A172 (cell line): ENCODE measurements at regions not wholly inside any gene's neighbourhood (a gene's known extent, or its start where the extent isn't known, plus 50 kb on each side); places are given as distances from the start of the nearest gene placed in this dataset.

Experiments used
- DNase-seq: peaks from one replicate; pipeline ENCODE4 v3.0.0-alpha.2; 2015; ENCODE audit warnings: low spot score

DNA sequence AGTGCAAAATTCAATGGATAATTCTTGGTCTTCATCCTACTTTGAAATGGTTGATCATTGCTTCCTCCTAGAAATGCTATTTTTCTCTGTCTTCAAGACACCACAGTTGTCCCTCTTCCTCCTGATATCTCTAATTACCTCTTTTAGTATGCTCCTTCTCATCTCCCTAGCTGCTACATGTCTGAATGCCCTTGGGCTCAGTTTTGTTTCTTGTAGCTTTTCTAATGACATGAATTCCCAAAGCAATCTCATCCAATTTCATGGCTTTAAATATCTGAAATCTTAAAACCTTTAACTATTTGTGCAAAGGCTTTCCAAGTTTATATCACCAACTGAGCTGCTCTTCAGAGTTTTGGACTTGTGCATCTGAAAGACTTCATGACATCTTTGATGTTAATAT is 120.2 kb upstream of the RGS17 start:
- no peak for DNase-seq

DNA sequence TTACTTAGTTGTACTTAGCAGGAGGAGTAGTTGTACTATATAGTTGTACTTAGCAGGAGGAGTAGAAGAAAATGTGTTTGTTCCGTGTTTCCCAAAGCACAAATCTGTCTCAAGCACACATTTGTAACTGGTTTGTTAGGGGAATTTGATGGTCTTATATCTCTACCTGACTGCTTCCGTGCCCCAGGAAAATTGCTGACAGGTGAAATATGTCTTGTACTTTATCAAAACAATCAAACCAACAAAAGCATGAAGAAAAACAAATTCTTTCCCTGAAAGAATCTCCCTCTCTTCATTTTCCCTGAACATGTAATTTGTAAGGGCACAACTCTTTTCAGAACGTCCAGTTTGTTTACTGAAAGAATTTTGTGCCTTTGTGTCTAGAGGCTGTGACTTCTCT is 106.6 kb upstream of the RGS17 start:
- no peak for DNase-seq

DNA sequence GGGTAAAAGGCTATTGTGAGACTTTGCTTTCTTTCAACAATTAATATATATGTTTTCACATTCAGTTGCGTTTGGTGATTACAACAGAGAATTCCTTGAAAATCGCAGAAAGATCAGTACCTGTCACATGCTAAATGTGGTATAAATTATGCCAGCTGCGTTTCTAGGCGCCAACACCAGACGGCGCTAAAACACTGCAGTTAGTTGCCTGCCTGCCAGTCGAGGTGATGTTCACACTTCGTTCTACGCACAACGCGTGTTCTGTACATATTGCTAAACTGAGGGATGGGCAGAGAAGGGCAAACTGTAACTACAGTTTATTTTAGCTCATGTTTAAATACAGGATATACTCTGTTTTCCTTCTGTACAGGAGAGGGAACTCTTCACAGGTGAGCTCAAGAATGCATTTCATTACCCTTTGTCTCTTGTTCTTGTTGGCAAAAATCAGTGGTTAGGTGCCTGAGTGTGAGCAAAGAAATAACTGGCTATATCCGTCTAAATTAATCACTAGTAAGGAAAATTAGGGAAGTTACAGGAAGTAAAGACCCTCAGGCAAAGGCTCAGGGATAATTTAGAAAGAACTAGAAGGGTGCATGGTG is 100.1 kb upstream of the RGS17 start:
- DNase-seq: peak; percentile 4

DNA sequence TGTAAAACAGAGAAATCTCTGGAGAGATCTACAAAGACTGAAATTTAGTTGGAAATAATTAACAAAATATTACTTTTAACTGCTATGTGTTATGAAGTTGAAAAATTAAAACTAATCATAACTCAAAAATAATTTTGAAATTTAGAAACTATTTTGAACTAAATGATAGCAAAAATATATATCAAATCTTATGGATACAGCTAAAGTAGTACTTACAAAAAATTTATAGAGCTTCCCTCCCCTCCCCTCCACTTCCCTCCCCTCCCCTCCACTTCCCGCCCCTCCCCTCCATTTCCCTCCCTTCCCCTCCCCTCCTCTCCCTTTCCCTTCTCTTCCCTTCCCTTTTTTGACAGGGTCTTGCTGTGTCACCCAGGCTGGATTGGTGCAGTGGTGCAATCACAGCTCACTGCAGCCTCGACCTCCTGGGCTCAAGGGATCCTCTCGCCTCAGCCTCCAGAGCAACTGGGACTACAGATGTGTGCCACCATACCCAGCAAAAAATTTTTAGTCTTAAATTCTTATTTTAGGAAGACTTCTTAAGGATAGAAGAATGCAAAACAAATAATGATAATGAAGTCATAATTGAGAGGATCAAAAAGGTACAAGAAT is 87.2 kb upstream of the RGS17 start:
- DNase-seq: no peak

DNA sequence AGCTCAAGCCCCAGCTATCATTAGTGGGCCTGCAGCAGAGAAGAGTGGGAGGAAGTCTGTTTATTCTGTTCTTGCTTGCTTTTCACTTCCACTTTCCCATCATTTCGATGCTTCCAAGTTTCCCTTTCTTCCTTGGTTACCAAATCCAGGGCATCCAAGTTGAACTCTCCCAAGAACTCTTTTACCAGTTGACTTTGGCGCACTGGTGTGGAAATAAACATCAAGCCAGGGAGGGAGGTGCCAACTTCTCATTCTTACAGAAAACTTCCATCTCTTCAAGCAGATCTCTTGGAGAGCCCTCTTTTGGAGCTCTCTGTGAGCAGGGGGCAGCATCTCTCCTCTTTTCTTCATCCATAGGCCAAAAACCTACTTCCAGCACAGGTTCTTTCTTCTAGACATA is 85.7 kb upstream of the RGS17 start:
- no peak for DNase-seq

DNA sequence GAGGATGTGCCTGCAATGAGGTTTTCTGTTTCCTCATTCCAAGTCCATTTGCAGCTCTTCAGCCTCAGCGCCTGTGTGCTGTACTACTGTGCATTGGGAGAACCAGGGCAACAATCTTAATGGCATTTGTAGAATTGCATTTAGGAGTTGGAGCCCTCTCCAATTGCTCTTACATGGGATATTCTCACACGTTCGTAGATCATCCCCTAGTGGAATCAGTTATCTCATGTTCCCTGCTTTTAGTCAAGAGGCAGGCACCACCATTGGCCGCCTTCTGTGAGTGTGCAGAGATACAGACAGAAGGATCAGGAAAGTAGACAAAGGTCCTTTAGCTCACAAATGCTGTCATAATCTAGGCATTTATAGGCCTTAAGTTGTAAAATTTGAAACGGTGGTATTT is 84.2 kb upstream of the RGS17 start:
- no peak for DNase-seq

DNA sequence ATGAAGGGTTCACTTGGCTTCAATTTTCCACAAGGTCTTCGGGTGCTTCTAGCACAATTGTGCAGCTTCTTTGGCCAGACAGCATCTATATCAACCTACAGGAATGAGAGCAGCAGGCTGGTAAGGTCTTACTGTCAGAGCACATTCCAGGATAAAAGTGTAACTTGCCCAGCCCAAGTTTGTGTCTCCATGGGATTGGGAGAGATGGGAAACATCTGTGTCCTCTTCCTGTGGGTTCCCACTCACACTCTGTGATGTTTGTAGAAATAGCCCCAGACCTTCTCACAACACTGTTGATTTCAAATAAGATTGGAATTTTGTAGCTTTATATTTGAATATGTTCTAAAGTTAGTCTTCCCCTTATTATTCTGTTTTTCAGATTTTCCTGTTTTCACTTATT is 83.4 kb upstream of the RGS17 start:
- DNase-seq: no peak

DNA sequence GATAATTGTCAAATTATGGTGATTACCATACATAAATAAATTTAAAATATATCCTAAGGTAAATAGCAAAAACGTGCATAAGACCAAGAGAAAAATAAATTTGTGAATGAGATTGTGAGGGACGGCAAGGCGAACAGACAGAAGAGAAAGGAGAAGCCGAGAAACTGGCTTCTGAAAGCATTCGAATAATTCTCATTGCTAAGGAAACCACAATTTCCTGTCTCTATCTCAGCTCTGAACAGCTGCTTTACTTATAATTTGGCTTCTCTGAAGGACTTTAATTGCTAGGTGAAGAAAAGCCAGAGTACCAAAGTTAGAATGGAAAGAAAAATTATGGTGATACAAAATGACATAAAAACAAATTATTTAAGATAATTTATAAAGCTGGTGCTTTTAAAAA is 79.0 kb upstream of the RGS17 start:
- DNase-seq: peak; percentile 51

DNA sequence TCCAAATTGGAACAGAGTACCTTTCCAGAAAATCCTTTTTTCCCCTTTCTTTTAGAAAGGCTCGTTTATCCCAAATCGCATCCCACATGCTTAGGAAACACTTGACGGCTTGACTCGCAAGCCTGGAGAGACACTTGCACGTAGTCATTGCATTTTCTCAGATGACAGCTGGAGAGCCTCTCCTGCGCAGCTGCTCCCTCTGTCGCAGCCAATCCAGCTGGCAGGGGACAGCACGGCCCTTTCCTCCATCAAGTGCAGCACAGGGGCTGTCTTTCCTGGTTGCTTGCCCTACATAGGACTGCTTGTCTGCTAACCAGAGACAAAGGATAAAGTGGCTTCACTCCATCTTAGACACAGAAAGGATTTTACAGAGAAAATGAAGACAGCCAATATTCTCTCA is 77.6 kb upstream of the RGS17 start:
- DNase-seq: no peak

DNA sequence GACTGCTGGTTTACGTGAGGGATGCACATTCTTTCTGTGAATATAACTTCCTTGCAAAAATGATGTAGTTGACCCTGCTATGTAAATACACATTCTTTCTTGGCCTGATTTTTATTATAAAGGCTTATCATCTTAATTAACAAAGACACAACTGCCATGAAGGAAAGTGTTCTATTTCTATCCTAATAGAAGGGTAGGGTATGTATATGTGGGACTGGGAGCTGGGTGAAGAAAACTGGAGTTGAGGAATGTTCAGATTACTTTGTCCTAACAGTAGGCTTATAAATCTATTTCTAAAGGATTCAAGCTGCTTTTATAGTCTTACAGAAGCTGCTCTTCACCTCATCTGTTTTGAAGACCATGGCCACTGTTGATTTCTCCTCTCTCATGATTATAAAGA is 76.5 kb upstream of the RGS17 start:
- DNase-seq: no peak

DNA sequence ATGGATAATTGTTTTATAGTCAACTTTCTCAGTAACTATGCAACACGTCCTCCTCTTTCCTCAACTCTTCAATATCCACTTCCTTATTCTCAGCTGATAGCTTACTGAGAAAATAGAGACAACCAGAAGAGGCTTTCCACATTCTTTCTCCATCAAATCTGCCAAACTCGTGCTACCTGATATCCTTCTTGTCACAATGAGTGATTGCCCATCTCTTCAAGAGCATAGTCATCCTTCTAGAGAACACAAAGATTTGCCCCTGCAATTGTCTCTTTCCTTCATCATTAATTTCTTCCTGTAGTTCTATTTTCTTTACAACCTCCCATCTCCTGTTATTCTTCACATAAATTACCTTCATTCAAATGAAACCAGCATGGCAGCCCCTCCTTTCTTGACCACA is 75.9 kb upstream of the RGS17 start:
- no peak for DNase-seq

DNA sequence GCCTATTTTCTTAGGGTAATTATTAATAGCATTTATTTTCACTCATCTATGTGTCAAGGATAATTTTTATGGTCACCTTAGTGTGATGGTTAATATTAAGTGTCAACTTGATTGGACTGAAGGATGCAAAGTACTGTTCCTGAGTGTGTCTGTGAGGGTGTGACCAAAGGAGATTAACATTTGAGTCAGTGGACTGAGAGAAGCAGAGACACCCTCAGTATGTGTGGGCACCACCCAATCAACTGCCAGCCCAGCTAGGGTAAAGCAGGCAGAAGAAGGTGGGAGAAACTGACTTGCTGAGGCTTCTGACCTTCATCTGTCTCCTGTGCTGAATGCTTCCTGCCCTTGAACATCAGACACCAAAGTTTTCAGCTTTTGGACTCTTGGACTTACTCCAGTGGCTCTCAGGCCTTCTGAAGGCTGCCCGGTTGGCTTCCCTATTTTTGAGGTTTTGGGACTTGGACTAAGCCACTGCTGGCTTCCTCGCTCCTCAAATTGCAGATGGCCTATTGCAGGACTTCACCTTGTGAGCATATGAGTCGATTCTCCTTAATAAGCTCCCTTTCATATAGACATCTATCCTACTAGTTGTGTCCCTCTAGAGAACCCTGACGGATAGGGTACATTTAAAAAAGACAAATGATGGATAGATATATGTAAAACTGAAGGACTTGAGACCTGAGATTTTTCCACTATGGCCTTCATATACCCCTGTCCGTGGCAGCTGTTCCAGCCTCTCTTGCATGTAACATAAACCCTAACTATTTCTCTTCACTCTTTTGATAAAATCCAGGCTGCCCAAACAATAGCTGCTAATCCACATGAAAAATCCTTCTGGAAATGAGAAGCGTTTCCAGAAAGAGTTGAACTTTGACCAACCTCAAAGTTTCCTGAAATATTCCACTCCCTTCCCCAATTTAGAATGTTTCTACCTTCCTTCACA is 62.1 kb upstream of the RGS17 start:
- no peak for DNase-seq

DNA sequence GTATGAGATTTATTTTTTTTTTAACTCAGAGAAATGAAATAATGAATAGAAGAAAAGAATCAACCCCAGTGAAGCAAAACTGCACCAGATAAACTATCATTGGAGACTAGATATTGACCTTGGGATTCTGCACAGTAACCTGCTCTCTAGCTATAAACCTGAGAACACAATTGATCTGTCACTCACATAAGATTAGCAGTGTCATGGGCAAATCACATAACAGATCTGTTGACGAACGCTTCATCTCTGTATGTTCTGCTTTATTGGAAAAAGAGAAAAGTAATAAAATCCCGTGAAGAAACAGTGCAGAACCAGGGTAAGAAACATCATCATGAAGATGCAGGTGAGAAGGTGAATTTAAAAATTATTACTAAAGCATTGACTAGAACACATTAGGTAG is 52.8 kb upstream of the RGS17 start:
- no peak for DNase-seq
